Ovary (tissue), 3 donors: ENCODE measurements at regions not wholly inside any gene's neighbourhood (a gene's known extent, or its start where the extent isn't known, plus 50 kb on each side); places are given as distances from the start of the nearest gene placed in this dataset.
"Not testable (repeated sequence)": the region's sequence is repeated elsewhere in the genome, so short reads cannot be mapped to it uniquely, and the experiment has no call there.

Experiments
- CTCF ChIP-seq, 3 donors: fragments of 450-650 bp in 2 of 3; fragments of 200-600 bp in 1 of 3; IDR thresholded peaks; one replicate each; pipeline versions ENCODE4 v1.5.1 to v1.8.0; 2016 to 2022; ENCODE audit warnings: antibody characterized with exemption in 3 of 3, mild to moderate bottlenecking in 1 of 3
- EP300 ChIP-seq: sonication (generic); formaldehyde crosslinking; IDR thresholded peaks from one replicate; pipeline ENCODE4 v1.6.1; 2017; ENCODE audit warnings: antibody characterized with exemption
- POLR2A ChIP-seq: fragments of 450-650 bp; IDR thresholded peaks from one replicate; pipeline ENCODE4 v1.6.1; 2017; ENCODE audit warnings: antibody characterized with exemption, mild to moderate bottlenecking, moderate library complexity
- donor health status: DM: no; HTN: no; CAD: no.

- TF ChIP-seq POLR2A; CTCF (IDR thresholded peaks at IDR 0.05); EP300: not testable (repeated sequence)
Observed at GRCh38 chr22:11313040-11313759, 4214.8 kb upstream of the OR11H1 start.
